IPS-NIHi7 (cell line): ENCODE measurements at regions not wholly inside any gene's neighbourhood (a gene's known extent, or its start where the extent isn't known, plus 50 kb on each side); places are given as distances from the start of the nearest gene placed in this dataset.
"Not testable (repeated sequence)": the region's sequence is repeated elsewhere in the genome, so short reads cannot be mapped to it uniquely, and the experiment has no call there.

ENCODE experiments used
- DNase-seq: peaks from one replicate; pipeline ENCODE4 v3.0.0; 2012; ENCODE audit warnings: mixed read lengths; ENCODE audit errors: extremely low spot score

- no peak for DNase-seq
Observed at GRCh38 chr4:158122501-158122900, 50.3 kb downstream of the GASK1B start.

- no peak for DNase-seq
Observed at GRCh38 chr4:158121161-158121579, 51.7 kb downstream of the GASK1B start.

GRCh38 chr4:158120645-158121151, 52.1 kb downstream of the GASK1B start:
- not testable (repeated sequence) for DNase-seq

GRCh38 chr4:158112611-158113010, 60.2 kb downstream of the GASK1B start:
- no peak for DNase-seq

GRCh38 chr4:158111241-158111640, 61.6 kb downstream of the GASK1B start:
- no peak for DNase-seq

GRCh38 chr4:158102904-158103303, 69.9 kb downstream of the GASK1B start:
- no peak for DNase-seq

GRCh38 chr4:158099686-158100085, 73.1 kb downstream of the GASK1B start:
- no peak for DNase-seq

- DNase-seq: no peak
Observed at GRCh38 chr4:158098802-158099201, 74.0 kb downstream of the GASK1B start.

GRCh38 chr4:158094413-158095134, 78.3 kb downstream of the GASK1B start:
- DNase-seq: peak; percentile 16

- no peak for DNase-seq
Observed at GRCh38 chr4:158090323-158090722, 82.5 kb downstream of the GASK1B start.

GRCh38 chr4:158089897-158090296, 82.9 kb downstream of the GASK1B start:
- not testable (repeated sequence) for DNase-seq

GRCh38 chr4:158080354-158080753, 92.5 kb downstream of the GASK1B start:
- no peak for DNase-seq

GRCh38 chr4:158079661-158080060, 93.2 kb downstream of the GASK1B start:
- DNase-seq: no peak

- DNase-seq: no peak
Observed at GRCh38 chr4:158077835-158078234, 95.0 kb downstream of the GASK1B start.

GRCh38 chr4:158074851-158075250, 98.0 kb downstream of the GASK1B start:
- no peak for DNase-seq

GRCh38 chr4:158071931-158072330, 100.9 kb downstream of the GASK1B start:
- DNase-seq: no peak

- no peak for DNase-seq
Observed at GRCh38 chr4:158068068-158068467, 104.8 kb downstream of the GASK1B start.

- no peak for DNase-seq
Observed at GRCh38 chr4:158067646-158068045, 105.2 kb downstream of the GASK1B start.

GRCh38 chr4:158065603-158066002, 107.2 kb downstream of the GASK1B start:
- no peak for DNase-seq

GRCh38 chr4:158065176-158065575, 107.6 kb downstream of the GASK1B start:
- DNase-seq: no peak

GRCh38 chr4:158056689-158057245, 116.1 kb downstream of the GASK1B start:
- DNase-seq: no peak

- DNase-seq: no peak
Observed at GRCh38 chr4:158055668-158056067, 117.2 kb downstream of the GASK1B start.

- no peak for DNase-seq
Observed at GRCh38 chr4:158053801-158054200, 119.0 kb downstream of the GASK1B start.
